Peyer's patch (tissue), 4 donors: ENCODE measurements at regions not wholly inside any gene's neighbourhood (a gene's known extent, or its start where the extent isn't known, plus 50 kb on each side); places are given as distances from the start of the nearest gene placed in this dataset.

Experiments used
- DNase-seq, 3 donors: peaks; one replicate each; pipeline ENCODE4 v3.0.0-alpha.2; 2017 to 2019
- H3K27ac ChIP-seq, 4 donors: fragments of 200-600 bp; sonication (generic); one replicate each; pipeline ENCODE4 v1.5.1; 2016 to 2019
- H3K27me3 ChIP-seq, 2 donors: fragments of 200-600 bp; sonication (generic); one replicate each; pipeline ENCODE4 v1.5.1; 2019
- H3K36me3 ChIP-seq, 3 donors: fragments of 200-600 bp; sonication (generic); one replicate each; pipeline ENCODE4 v1.5.1; 2016 to 2019
- H3K4me1 ChIP-seq, 4 donors: fragments of 200-600 bp; sonication (generic); one replicate each; pipeline ENCODE4 v1.5.1; 2016 to 2019
- H3K4me3 ChIP-seq, 4 donors: fragments of 200-600 bp; sonication (generic); 1 replicate in 3 of 4; 2 replicates in 1 of 4; pipeline ENCODE4 v1.5.1; 2016 to 2019; ENCODE audit warnings: mild to moderate bottlenecking in 1 of 4
- H3K9me3 ChIP-seq, 4 donors: fragments of 200-600 bp; sonication (generic); one replicate each; pipeline ENCODE4 v1.5.1; 2016 to 2019; ENCODE audit warnings: mild to moderate bottlenecking in 1 of 4
- POLR2A ChIP-seq, 2 donors: fragments of 450-650 bp; IDR thresholded peaks; one replicate each; pipeline ENCODE4 v1.5.1; 2017; ENCODE audit warnings: antibody characterized with exemption in 2 of 2, mild to moderate bottlenecking in 2 of 2, moderate library complexity in 2 of 2
- TF ChIP-seq, protein P1 (sequence below), 6 experiments: fragments of 450-650 bp in 4 of 6; fragments of 200-600 bp in 2 of 6; sonication (generic) in 1 of 6; IDR thresholded peaks; one replicate each; pipeline ENCODE4 v1.5.1; 2017 to 2019; ENCODE audit warnings: antibody characterized with exemption in 6 of 6, mild to moderate bottlenecking in 3 of 6, moderate library complexity in 1 of 6

DNA sequence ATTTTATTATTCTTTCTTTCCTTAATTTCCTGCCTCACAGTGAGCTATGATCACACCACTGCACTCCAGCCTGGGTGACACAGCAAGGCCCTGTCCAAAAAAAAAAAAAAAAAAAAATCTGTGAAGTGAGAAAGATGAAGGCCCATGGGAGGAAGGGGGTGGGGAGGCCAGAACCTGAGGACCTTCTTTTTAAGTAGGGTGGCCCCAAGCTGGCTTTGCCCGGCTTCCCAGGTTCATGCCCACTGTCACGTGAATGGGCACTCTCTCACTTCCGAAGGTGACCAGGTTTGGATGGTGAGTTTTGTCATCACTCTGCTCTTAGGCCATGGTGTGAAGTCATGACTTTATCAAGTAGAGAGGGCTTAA lies 82.3 kb downstream of the TNFAIP2 start:
- H3K27ac ChIP-seq = peak overlapping the region in 2 of 4 donors; percentile 86 to 88
- peaks cover 0 to 12% (median 5%) of the 10 kb centered on the region in 4 donors for H3K9me3 ChIP-seq
- H3K36me3 ChIP-seq = no peaks in the 10 kb centered on the region
- H3K27me3 ChIP-seq = no peaks in the 10 kb centered on the region
- peak overlapping the region in 1 of 4 donors; percentile 51 for H3K4me3 ChIP-seq
- no peak for DNase-seq
- TF ChIP-seq, protein P1, sequence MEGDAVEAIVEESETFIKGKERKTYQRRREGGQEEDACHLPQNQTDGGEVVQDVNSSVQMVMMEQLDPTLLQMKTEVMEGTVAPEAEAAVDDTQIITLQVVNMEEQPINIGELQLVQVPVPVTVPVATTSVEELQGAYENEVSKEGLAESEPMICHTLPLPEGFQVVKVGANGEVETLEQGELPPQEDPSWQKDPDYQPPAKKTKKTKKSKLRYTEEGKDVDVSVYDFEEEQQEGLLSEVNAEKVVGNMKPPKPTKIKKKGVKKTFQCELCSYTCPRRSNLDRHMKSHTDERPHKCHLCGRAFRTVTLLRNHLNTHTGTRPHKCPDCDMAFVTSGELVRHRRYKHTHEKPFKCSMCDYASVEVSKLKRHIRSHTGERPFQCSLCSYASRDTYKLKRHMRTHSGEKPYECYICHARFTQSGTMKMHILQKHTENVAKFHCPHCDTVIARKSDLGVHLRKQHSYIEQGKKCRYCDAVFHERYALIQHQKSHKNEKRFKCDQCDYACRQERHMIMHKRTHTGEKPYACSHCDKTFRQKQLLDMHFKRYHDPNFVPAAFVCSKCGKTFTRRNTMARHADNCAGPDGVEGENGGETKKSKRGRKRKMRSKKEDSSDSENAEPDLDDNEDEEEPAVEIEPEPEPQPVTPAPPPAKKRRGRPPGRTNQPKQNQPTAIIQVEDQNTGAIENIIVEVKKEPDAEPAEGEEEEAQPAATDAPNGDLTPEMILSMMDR (IDR thresholded peaks at IDR 0.05) = no peak
- TF ChIP-seq POLR2A (IDR thresholded peaks at IDR 0.05) = no peak
- peaks cover 0 to 5% (median 0%) of the 10 kb centered on the region in 4 donors for H3K4me1 ChIP-seq

- no peaks in the 10 kb centered on the region for H3K27me3 ChIP-seq
- peak overlapping the region; percentile 25 to 88 (median 72) for H3K27ac ChIP-seq
- H3K4me3 ChIP-seq = peak overlapping the region in 2 of 4 donors; percentile 51 to 58
- peaks cover 0 to 5% (median 0%) of the 10 kb centered on the region in 4 donors for H3K4me1 ChIP-seq
- no peaks in the 10 kb centered on the region for H3K36me3 ChIP-seq
- DNase-seq = no peak
- H3K9me3 ChIP-seq = peaks cover 0 to 12% (median 5%) of the 10 kb centered on the region in 4 donors
- TF ChIP-seq, protein P1 (IDR thresholded peaks at IDR 0.05) = no peak
- TF ChIP-seq POLR2A (IDR thresholded peaks at IDR 0.05) = no peak
These were observed 82.8 kb downstream of the TNFAIP2 start for GRCh38 chr14:103206023-103206481.

GRCh38 chr14:103206836-103207387 lies 83.7 kb downstream of the TNFAIP2 start:
- Histone ChIP-seq H3K4me1 (peaks cover 0 to 5% (median 0%) of the 10 kb centered on the region in 4 donors), H3K36me3 (no peaks in the 10 kb centered on the region), H3K9me3 (peaks cover 0 to 12% (median 5%) of the 10 kb centered on the region in 4 donors), H3K4me3 (peak overlapping the region; percentile 18 to 58 (median 34)), H3K27me3 (no peaks in the 10 kb centered on the region), H3K27ac (peak overlapping the region; percentile 55 to 88 (median 72))
- peak; percentile 18 to 82 (median 81) for DNase-seq
- TF ChIP-seq, protein P1 (IDR thresholded peaks at IDR 0.05) = no peak
- TF ChIP-seq POLR2A (IDR thresholded peaks at IDR 0.05) = no peak

DNA sequence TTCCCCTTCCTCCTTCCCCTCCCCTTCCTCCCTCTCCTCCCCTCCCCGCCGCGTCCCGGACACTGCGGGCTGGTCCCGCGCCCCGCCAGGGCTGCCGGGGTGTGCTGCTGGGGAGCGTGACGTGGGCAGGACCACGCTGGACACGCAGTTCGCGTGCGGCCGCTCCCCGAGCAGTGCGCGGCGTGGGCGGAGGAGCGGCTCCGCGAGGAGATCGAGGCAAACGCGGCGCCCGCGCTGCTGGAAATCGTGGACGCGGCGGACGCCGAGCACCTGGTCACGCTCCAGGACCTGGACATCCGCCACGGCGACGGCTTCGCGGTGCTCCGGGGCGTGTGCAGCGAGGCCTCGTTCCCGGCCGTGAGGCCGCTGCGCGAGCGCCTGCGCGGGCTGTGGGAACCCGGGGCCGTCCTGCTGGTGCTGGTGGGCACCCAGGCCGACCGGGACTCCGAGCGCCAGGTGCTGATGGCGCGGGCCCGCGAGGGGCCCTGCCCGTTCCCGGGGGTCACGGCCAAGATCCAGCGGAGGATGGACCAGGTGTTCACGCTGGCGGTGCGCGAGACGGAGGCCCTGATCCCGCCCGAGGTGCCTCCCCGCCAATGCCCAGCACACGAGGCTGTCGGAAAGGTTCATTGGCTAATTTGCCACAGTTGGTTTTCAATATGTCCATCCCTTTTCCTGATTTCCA lies 84.3 kb downstream of the TNFAIP2 start:
- DNase-seq = peak in 1 of 3 donors; percentile 63
- TF ChIP-seq POLR2A (IDR thresholded peaks at IDR 0.05) = no peak
- TF ChIP-seq, protein P1 (IDR thresholded peaks at IDR 0.05) = no peak
- peak overlapping the region; percentile 18 to 58 (median 34) for H3K4me3 ChIP-seq
- no peaks in the 10 kb centered on the region for H3K36me3 ChIP-seq
- no peaks in the 10 kb centered on the region for H3K27me3 ChIP-seq
- H3K9me3 ChIP-seq = peaks cover 0 to 12% (median 5%) of the 10 kb centered on the region in 4 donors
- peak overlapping the region; percentile 55 to 88 (median 72) for H3K27ac ChIP-seq
- H3K4me1 ChIP-seq = peaks cover 0 to 5% (median 0%) of the 10 kb centered on the region in 4 donors

- peaks cover 0 to 12% (median 3%) of the 10 kb centered on the region in 4 donors for H3K9me3 ChIP-seq
- H3K27me3 ChIP-seq = no peaks in the 10 kb centered on the region
- peak overlapping the region in 2 of 4 donors; percentile 65 to 86 for H3K27ac ChIP-seq
- no peaks in the 10 kb centered on the region for H3K36me3 ChIP-seq
- H3K4me1 ChIP-seq = peaks cover 0 to 5% (median 0%) of the 10 kb centered on the region in 4 donors
- peak overlapping the region in 2 of 4 donors; percentile 51 to 58 for H3K4me3 ChIP-seq
- no peak for DNase-seq
- TF ChIP-seq, protein P1 (IDR thresholded peaks at IDR 0.05) = no peak
- TF ChIP-seq POLR2A (IDR thresholded peaks at IDR 0.05) = no peak
These were observed 85.8 kb downstream of the TNFAIP2 start for GRCh38 chr14:103209054-103209453.
